HL-60 (cell line): ENCODE measurements at regions not wholly inside any gene's neighbourhood (a gene's known extent, or its start where the extent isn't known, plus 50 kb on each side); places are given as distances from the start of the nearest gene placed in this dataset.

Experiments
- GABPA ChIP-seq: IDR thresholded peaks from 2 replicates; pipeline ENCODE4 v1.6.1; 2012; ENCODE audit warnings: low read depth
- POLR2AphosphoS5 ChIP-seq: IDR thresholded peaks from 2 replicates; pipeline ENCODE4 v1.6.1; 2012; ENCODE audit warnings: low read depth
- TF ChIP-seq, protein P1 (sequence below): IDR thresholded peaks from one replicate; pipeline ENCODE4 v1.5.1; 2011; ENCODE audit warnings: low read length, control low read depth, inconsistent platforms; ENCODE audit not compliant: insufficient read depth
- TF ChIP-seq, protein P2 (sequence below): IDR thresholded peaks from 2 replicates; pipeline ENCODE4 v1.6.1; 2012; ENCODE audit warnings: low read depth; ENCODE audit not compliant: insufficient replicate concordance

DNA sequence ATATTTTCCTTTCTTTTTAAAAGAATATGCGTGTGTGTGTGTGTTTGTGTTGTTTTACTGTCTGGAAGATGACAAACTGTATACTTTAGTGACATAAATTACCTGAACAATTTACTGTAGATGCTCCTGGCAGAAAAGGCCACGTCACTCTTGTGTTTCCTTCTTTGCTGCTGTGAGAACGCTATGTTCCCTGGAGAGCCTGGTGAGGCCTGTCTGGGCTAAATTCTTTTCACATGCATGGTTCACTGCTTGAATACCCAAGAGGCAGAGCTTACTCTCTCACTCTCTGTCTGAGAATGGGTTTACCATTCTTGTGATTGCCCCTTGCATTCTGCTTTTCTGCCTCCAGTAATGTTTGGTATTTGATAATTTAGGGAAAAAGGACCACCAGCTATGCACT is 64.3 kb downstream of the EDN1 start:
- TF ChIP-seq, protein P1, sequence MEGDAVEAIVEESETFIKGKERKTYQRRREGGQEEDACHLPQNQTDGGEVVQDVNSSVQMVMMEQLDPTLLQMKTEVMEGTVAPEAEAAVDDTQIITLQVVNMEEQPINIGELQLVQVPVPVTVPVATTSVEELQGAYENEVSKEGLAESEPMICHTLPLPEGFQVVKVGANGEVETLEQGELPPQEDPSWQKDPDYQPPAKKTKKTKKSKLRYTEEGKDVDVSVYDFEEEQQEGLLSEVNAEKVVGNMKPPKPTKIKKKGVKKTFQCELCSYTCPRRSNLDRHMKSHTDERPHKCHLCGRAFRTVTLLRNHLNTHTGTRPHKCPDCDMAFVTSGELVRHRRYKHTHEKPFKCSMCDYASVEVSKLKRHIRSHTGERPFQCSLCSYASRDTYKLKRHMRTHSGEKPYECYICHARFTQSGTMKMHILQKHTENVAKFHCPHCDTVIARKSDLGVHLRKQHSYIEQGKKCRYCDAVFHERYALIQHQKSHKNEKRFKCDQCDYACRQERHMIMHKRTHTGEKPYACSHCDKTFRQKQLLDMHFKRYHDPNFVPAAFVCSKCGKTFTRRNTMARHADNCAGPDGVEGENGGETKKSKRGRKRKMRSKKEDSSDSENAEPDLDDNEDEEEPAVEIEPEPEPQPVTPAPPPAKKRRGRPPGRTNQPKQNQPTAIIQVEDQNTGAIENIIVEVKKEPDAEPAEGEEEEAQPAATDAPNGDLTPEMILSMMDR = no peak
- TF ChIP-seq GABPA (no peak), POLR2AphosphoS5 (no peak)
- TF ChIP-seq, protein P2, sequence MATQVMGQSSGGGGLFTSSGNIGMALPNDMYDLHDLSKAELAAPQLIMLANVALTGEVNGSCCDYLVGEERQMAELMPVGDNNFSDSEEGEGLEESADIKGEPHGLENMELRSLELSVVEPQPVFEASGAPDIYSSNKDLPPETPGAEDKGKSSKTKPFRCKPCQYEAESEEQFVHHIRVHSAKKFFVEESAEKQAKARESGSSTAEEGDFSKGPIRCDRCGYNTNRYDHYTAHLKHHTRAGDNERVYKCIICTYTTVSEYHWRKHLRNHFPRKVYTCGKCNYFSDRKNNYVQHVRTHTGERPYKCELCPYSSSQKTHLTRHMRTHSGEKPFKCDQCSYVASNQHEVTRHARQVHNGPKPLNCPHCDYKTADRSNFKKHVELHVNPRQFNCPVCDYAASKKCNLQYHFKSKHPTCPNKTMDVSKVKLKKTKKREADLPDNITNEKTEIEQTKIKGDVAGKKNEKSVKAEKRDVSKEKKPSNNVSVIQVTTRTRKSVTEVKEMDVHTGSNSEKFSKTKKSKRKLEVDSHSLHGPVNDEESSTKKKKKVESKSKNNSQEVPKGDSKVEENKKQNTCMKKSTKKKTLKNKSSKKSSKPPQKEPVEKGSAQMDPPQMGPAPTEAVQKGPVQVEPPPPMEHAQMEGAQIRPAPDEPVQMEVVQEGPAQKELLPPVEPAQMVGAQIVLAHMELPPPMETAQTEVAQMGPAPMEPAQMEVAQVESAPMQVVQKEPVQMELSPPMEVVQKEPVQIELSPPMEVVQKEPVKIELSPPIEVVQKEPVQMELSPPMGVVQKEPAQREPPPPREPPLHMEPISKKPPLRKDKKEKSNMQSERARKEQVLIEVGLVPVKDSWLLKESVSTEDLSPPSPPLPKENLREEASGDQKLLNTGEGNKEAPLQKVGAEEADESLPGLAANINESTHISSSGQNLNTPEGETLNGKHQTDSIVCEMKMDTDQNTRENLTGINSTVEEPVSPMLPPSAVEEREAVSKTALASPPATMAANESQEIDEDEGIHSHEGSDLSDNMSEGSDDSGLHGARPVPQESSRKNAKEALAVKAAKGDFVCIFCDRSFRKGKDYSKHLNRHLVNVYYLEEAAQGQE = no peak
